HG03565 (cell line): ENCODE measurements at regions not wholly inside any gene's neighbourhood (a gene's known extent, or its start where the extent isn't known, plus 50 kb on each side); places are given as distances from the start of the nearest gene placed in this dataset.

Experiments
- ATAC-seq: cut with Tn5 transposase; IDR thresholded peaks from one replicate; pipeline ENCODE4 v1.9.1; 2021; ENCODE audit warnings: mild to moderate bottlenecking, moderate library complexity; ENCODE audit not compliant: unreplicated experiment

DNA sequence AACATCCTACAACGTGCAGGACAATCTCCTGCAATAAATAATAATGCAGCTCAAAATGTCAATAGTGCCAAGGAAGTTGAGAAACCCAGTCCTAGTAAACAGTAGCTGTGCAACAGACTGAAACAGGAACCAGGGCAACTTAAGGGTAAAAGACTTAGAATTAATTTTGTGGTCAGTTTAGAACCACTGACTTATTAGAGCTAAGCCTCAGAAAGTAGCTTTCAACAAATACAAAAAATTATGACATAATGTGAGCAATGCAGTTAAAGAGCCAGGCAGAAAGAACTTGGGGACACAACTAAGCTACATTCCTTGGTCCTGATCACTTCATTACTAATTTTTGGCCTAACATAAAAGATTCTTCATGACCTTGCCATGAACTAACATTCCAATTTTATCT is 195.4 kb downstream of the MACC1 start:
- peak; percentile 79 for ATAC-seq

DNA sequence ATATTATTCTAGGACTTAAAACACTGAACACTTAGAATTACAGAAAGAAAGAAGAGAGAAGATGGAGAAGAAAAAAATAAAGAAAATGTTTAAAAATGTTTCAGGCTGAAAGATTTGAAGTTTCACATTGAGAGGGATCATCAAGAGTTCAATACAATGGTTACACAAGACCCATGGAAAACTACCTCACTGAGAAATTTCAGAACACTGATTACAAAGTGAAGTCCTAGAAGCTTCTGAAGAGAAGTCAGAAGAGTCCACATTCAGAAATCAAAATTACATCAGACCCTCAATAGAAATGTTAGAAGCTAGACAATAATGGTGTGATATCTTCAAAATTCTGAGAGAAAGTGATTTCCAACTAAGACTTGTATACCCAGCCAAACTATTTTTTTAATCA is 196.1 kb downstream of the MACC1 start:
- ATAC-seq = no peak

DNA sequence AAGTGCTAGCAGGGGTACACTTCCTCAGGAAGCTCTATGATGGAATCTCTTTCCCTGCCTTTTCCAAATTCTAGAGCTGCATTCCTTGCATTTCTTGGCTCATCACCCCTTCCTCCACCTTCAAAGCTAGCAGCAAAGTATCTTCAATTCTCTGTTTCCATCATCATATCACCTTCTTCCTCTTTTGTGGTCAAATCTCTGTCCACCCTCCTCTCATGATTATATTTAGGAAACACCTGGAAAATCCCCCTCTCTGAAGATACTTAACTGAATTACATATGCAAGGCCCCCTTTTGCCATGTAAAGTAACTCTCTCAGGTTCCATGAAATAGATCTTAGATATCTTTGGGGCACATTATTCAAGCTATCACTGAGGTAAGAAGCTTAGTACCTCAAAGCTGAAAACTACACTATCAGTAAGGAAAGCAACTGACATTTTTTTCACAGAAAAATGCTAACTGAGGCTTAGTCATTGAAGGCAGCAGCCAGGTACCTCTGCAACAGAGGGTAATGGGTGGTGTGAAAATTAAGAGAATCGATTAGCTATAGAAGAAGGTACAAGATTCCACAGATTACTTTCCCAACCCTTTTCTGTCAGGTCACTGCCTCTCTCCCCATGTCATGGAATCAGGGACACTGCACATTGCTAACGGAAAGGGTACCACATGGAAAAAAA is 197.3 kb downstream of the MACC1 start:
- ATAC-seq = peak; percentile 61

DNA sequence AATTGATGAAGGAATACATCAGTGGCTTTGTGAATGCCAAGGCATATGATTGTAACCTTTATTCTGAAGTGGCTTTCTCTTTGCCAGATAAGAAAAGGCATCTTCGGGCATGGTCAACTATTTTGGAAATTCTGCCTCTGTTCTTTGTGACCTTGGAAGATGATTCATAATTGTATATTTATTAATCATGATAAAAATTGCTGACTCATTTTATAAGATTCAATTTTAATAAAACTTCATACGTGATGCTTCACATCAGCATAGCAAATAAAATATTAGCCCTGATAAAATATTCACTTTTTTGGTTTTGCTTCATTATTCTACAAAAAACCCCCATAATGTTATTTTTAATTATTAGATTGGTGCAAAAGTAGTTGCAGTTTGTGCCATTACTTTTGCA is 200.5 kb downstream of the MACC1 start:
- no peak for ATAC-seq

DNA sequence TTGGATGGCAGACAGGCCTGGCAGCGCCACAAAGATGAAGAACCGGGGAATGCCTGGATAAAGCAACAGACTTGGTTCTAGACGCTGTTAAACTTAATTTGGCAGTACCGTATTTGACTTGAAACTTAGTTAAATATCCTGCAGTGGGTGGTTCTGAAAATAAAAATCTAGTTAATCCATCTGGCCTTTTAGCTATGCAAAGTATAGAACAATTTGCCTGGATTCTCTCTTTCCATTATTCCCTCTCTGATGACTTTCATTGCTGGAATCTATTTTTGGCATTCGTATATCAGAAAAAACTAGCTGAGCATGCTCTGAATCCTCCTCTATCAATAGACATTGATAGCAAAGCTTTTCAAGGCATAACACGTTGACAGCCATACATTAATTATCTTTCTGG is 203.6 kb downstream of the MACC1 start:
- no peak for ATAC-seq

DNA sequence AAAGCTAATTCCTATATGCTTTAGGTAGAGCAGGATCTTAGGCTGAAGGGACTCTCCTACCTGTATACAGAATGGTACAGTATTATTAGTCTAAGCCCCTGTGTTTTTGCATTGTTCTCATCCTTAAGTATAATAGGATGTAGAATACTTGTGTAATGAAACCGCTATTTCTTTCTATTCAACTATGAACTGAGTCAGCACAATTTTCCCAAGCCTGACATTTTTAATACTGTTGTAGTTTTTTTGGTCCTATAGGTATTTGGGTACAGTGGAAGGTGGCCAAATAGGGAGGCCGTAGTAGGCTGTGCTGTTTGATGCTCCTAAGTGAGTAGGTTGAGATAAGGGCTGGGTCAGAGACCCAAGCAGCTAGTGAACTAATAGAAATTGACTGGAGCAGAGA is 205.1 kb downstream of the MACC1 start:
- no peak for ATAC-seq

DNA sequence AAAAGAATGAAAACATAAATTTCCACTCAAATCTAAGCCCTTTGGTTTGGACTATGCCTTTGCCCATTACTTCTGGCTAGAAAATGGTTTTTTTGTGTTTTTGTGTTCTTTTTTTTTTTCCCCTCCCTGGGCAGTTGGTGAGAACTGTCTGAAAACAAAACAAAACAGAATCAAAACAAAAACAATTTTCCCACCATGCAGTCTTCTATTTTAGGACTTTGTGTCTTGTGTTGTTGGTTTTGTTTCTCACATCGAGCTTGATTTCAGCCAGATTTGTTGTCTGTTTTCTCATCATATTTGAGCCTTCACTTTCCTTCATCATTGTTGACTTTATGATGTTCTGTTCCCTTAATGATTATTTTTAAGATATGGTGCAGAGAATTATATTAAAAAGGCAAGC is 206.3 kb downstream of the MACC1 start:
- no peak for ATAC-seq

DNA sequence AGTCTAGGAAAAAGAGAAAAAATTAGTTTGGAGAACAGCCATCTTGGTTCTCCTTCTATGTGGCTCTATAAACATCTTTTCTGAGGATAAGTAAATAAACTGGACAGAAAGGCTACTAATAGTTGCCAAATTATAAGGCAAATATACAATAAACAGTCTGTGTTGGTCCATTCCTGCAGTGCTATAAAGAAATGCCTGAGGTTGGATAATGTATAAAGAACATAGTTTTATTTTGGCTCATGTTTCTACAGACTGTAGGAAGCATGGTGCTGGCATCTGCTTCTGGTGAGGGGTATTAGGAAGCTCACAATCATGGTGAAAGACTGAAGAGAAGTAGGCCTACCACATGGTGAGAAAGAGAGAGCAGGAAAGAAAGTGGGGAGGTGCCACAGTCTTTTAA is 209.7 kb downstream of the MACC1 start:
- no peak for ATAC-seq

DNA sequence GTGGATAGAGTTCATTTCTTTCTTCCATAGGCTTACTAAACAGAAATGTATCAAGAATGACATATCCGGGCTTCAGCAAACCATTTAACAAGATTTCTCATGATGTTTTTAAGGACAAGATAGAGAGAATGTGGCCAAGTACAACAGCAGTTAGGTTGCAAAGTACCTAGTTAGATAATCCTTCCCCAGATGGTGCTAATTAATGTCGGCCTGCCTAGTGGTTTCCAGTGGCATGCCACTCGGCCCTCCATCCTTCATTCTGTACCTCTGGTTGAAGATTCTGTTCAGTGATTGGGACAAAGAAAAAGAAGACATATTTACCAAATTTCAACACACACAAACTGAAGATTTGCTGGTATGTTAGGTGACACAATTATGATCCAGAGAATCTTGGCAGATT is 212.1 kb downstream of the MACC1 start:
- ATAC-seq = no peak

DNA sequence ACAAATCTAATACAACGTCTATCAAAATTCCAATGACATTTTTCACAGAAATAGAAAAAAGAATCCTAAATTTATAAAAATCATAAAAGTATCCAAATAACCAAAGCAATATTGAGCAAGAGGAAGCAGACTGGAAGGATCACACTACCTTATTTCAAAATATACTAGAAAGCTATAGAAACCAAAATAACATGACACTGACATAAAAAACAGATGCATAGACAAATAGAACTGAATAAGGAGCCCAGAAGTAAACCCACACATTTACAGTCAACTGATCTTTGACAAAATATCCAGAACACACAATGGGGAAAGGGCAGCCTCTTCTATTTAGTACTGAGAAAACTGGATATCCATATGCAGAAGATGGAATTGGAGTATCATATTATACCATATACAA is 217.5 kb downstream of the MACC1 start:
- no peak for ATAC-seq

DNA sequence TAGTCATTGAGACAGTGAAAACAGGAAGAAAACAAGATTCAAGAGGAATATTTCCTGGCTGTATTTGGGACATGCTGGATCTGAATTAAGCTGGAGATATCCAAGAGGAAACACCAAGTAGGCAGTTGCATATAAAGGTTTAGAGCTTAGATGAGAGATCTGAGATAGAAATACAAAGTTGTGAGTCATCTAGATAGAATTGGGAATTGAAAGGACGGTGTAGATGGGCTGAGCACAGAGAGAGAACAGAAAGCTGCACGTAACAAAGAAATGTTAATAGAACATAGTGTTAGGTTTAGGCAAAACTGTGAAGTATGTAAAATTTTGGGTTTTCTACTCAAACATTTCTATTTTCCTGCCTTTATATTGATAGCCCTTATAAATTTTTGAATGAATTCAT is 218.5 kb upstream of the TMEM196 start:
- ATAC-seq = no peak

DNA sequence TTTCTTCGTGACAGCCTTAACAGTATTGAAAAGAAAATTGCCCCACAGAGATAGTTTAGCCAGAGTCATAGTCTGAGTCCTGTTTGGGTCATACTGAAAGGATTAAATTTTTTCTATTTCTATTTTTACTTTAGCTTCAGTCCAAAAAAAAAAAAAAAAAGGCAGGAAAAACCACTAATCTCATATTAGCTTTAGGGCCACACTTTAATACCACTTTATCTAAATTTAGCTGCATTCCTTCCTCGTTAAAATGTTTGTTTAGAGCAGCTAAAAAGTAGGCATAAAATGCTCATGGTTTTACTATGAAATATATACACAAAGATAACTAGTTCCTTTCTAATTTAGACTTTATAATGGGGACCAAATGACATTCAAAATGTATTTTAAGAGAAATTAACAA is 216.5 kb upstream of the TMEM196 start:
- ATAC-seq = no peak

DNA sequence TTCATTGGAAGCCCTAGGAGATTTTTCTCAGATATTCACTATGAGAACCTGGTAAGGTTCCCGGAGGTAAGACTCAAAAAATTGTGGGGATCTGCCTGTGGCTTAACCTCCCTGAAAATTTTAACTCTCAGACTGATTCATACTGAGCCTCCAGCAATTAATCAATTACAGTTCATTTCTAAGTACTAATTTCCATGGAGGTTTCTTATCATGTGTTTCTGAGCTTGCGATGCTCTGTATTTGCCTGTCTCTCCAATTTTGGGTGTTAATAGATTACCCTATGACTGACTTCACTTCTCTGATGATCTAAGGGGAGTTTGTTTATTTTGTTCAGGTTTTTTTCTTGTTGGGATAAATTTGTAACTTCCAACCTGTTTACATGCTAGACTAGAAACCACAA is 215.4 kb upstream of the TMEM196 start:
- ATAC-seq = no peak

DNA sequence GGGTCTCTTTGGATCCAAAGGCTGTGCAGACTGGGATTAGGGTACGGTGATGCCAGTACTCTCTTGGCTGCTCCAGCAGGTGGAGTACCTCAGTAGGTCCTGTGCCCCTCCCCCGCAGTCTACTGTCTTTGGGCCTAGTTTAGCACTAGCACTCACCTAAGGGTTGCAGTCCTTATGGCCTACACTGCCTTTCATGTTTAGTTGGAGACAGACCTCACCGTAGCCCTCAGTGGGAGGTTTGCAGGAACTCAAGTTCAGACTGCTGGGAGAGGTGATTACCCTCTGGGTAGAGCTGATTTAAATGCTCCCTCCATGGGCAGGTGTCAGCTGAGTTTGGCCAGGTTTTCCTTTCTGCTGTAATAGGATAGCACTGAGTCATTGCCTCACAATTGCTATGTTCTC is 210.8 kb upstream of the TMEM196 start:
- no peak for ATAC-seq

DNA sequence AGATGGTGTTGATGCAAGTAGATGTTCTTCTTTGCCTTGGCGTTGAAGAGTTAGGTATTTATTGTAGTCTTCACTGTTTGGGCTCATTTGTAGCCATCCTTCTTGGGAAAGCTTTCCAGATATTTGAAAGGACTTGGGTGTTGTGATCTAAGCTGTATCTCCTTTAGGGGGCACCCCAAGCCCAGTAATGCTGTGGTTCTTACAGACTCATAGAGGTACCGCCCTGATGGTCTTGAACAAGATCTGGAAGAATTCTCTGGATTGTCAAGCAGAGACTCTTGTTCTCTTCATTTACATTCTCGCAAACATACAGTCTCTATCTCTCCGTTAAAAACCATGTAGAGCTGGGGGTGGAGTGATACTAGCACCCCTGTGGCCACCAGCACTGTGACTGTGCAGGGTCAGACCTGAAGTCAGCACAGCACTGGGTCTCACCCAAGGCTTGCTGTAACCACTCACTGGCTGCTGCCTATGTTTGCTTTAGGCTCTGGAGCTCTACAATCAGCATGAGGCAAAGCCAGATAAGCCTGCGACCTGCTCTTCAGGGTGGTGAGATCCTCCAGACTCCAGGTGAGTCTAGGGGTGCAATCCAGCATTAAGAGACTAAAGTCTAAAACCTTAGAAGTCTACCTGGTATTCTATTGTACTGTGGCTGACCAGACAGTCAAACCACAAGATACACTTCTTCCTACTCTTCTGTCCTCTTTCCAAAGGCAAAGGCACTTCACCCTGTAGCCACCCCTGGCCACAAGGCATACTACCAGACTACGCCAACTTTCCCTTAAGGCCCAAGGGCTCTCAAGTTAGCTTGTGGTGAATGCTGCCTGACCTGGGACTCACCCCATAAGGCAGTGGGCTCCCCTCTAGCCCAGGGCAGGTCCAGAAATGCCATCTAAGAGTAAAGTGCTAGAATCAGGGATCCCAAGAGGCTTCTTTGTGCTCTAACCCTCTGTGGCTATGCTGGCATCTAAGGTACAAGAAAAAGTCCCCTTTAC is 209.7 kb upstream of the TMEM196 start:
- ATAC-seq = no peak

DNA sequence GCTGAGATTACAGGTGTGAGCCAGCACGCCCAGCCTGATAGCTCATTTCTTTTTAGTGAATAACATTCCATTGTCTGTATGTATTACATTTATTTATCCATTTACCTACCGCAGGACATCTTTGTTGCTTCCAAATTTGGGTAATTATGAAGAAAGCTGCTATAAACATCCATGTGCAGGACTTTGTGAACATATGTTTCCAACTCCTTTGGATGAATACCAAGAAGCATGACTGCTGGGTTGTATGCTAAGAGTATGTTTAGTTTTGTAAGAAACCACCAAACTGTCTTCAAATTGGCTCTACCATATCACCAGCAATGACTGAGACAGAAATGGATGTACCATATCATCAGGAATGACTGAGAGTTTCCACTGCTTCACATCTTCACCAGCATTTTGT is 200.2 kb upstream of the TMEM196 start:
- no peak for ATAC-seq

DNA sequence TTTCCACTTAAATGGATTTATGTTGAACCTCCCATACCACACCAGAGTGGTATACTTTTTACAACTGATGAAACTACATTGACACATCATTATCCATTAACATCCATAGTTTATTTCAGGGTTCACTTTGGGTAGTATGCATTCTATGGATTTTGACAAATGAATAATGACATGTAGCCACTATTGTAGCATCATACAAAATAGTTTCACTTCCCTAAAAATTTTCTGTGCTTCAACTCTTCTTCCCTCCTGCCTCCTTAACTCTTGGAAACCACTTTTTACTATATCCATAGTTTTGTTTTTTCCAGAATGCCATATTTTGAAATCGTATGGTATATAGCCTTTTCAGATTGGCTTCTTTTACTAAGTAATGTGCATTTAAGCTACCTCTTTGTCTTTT is 199.5 kb upstream of the TMEM196 start:
- no peak for ATAC-seq

DNA sequence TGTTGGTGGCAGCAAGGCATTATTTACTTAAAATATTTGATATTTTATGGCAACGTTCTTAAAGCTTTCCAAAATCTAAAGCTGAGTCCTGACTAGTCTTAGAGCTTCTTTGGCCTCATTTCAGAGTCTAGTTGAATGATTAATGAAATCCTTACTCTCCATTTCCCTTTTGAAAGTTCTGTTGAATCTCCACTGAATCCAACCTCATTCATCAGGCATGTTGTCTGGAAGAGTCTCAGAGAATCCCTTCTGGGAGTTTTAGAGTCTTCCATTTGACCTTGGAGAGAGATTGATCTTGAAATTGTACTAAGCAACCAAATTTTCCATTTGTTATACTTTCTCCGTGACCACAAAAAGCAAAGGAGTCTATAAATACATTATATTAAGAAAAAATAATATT is 198.5 kb upstream of the TMEM196 start:
- ATAC-seq = no peak

DNA sequence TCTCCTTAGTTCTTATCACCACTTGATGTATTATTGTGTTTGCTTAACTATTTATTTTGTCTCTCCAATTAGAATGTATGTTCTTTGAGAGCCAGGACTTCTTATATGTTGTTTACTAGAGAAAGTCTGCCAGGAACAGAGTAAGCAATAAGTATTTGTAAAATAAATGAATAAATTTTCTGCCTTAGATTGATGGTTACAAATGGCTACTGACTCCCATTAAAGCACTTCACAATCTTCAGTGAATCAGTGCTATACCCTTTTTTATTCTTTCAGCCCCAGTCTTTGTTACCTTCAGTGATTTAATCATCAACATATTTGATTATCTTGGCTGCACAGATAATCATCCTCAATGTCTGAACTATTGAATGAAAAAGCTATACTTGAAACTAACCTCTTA is 197.1 kb upstream of the TMEM196 start:
- ATAC-seq = no peak

DNA sequence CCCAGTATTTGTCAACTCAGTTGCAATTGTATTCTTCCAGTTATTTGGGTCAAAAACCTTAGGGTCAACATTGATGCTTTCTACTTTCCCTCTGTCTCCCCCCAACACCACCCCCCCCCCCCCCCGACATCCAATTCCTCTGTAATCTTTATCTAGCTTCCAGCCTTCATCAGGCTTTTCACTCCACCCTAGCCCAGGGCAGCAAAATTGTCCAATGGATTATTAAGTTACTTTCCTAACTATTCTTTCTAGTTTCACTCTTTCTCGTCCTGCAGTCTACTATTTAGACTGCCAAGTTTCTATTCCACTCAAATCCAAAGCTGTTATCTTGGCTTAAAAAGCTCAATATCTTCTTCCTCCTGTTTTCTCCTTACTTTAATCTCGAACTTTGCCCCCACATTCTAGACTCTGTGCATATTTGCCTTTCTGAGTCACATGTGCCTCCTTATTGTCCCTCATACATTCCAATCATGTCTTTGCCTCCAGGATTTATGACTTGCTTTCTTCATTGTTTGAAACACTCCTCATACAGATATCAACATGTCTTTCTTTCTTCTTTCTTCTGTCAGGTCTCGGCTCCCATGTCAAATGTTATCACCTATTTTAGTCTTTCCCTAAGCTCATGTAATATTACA is 196.6 kb upstream of the TMEM196 start:
- ATAC-seq = no peak

DNA sequence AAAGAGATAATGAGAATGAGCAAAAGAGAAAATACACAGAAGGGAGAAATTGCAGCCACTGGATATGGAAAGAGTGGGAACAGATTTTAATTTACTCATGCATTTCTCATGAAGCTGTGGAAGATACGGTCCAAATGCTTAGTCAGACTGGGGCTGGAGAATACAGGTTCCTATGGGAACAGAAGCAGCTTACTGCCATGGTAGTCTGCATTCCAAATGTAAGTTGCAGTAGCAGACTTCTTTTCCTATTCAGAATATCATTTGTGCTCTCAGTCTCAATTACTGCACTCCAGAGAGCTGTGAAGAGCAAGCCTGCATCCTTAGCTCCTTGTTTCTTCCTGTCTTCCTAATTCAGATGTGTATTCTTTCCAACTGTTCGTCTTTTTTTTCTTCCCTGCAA is 190.8 kb upstream of the TMEM196 start:
- ATAC-seq = no peak

DNA sequence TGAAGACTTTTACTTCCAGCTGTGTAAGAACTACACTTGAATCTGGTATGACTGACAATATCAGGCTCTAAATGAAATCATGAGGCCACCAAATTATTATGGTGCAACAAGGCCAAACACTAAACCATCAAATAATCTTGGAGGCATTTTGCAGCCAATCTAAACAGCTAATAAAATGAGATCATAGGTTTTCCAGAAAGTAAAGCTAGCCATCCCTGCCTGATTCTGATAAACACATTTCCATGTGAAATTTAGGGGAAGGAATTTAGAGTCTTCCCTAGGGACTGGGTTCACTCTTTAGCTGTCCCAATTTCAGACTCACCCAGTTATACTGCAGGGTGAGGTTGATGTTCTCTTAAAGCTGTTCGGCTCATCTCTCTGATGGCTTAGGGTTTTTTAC is 190.3 kb upstream of the TMEM196 start:
- ATAC-seq = no peak
